D341Med (cell line): ENCODE measurements at regions not wholly inside any gene's neighbourhood (a gene's known extent, or its start where the extent isn't known, plus 50 kb on each side); places are given as distances from the start of the nearest gene placed in this dataset.
"Not testable (repeated sequence)": the region's sequence is repeated elsewhere in the genome, so short reads cannot be mapped to it uniquely, and the experiment has no call there.

Experiments used
- DNase-seq: peaks from one replicate; pipeline ENCODE4 v3.0.0; 2012; ENCODE audit warnings: low spot score

DNA sequence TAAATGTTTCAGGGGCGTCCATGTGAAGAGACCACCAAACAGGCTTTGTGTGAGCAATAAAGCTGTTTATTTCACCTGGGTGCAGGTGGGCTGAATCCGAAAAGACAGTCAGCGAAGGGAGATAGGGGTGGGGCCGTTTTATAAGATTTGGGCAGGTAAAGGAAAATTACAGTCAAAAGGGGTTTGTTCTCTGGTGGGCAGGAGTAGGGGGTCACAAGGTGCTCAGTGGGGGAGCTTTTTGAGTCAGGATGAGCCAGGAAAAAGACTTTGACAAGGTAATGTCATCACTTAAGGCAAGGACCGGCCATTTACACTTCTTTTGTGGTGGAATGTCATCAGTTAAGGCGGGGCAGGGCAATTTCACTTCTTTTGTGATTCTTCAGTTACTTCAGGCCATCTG lies 542.4 kb upstream of the BOD1L1 start:
- not testable (repeated sequence) for DNase-seq

GRCh38 chr4:14176613-14177012 lies 549.1 kb upstream of the BOD1L1 start:
- no peak for DNase-seq

DNA sequence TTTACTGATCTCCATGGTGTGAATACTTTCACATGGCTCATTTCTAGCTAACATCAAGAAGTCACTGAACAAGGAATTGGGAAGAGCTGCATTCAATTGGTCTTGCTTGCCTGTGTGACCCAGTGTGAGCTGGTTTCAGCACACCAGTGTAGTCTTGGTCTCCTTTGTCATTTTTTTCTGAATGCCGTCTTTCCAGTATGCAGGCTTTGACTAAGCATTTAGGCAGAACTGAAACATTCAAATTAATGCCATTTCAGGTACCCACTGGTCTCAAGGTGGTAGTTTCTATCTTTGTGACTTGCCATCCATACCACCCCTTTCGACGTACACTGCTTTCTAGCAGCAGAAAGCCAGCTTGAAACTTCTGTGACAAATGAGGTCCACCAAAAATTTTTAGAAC lies 550.5 kb upstream of the BOD1L1 start:
- DNase-seq: no peak

DNA sequence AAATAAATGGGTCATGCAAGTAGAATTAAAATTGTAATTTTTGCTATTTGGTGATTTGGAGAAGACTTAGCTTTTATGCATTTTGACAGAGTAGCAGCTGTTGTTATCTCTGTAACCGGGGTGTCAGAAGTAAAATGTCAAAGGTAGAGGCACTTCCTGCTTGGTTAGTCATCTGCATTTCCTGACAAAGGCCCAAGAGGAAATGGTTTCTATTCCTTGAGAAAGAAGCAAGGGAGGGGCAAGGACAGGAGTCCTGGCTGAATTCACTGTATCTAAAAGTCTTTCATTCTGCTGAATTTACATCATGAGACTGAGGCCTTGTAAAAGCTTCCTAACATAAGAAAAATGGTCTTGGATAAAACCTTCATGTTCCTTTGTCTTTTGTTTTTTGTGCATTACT lies 550.9 kb upstream of the BOD1L1 start:
- DNase-seq: no peak

DNA sequence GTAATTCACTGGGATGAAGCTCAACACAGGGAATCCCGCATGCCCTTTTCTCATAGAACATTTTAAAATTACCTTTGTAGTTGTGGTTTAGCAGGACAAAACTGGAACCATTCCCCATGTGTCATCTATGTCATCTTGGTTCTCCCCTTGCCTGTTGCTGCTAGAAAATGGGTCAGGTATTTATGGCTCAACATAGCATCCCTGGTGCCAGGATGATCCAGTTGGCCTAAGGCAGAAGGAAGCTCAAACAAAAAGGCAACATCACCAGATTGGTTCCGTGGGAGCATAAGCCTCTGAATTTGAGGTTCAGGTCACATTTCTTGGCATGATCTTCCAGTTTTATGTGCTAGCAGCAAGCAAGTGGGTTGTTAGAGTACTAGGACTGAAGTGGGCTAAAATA lies 552.6 kb upstream of the BOD1L1 start:
- no peak for DNase-seq

DNA sequence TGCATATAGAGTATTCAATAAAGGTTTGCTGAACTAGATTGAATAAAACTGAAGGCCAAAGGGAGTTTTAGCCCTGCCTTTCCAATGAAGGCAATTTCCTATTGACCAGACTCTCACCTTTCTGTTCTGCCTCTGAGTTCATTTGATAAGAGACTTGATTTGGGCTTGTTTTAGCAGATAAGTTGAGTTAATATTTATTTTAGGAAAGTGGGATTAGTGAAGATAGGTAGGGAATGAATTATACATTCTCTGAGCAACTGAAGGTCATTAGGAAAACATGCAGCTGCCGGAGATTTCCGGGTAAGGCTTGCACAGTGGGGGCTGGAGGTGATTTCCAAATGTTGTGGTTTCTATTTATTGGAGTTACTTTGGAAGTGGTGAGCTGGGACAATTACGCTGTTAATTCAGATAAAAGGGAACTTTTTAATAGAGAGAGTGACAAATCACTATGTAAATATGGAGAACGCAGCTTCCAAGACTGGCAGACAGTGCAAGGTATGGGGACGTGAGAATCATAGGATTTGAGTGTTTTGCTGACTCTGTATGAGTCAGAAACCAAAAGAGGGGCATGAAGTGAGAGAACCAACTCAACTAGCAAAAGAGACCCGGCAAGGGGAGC lies 553.6 kb upstream of the BOD1L1 start:
- no peak for DNase-seq

DNA sequence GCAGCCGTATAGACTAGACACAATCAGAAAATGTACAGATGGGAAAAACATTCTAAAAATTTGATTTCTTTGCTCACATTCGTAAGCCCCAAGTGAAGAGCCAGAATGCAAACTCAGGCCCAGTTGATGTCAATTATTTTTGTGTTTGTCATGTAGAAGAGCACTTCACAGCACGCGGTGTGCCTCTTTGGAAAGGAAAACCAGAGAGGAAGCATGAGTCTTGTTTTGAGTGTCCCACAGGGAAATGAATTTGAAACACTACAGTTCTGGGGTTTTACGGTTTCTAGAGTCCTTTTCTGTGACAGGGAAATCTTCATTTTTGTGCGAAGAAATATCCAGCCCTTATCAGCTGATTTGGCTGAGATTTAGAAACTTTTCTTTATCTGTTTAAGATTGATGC lies 554.6 kb upstream of the BOD1L1 start:
- DNase-seq: no peak

DNA sequence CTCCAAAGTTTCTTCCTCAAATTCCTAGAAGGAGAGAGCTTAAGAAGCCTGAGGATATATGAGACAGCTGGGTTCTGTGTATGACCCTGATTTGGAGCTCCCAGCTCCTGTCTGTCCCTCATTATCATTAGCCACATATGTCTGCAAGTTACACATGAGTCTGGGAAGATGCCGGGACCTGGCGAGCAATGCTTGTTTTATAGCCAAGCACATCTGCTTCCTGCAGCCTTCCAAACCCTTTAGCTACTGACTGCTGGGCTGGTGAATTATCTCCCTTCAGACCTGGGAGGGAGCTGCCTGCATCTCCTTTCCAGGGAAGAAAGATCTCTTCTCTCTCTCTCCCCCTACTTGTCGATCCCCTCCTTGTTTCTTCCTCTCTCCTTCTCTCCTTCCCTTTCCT lies 556.7 kb upstream of the BOD1L1 start:
- DNase-seq: no peak

- no peak for DNase-seq
Observed at GRCh38 chr4:14184767-14185166, 557.2 kb upstream of the BOD1L1 start.

DNA sequence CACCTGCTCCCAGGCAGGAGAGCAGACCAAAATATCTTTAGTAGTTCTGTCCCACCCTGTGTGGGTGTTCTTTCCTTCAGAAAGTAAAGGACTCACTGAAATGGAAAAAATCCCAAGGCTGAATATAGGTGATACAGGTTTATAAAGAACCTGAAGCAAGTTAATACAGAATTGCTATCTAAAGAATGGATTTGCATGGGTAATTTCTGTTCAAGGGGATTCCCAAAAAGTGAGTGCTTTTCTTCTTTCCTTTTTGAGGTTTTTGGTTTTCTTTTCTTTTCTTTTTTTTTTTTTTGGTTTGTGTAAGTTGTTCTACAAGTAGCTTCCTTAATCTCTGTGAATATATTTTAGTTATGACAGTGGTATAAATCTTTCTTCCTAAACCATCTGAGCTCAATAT lies 560.7 kb upstream of the BOD1L1 start:
- no peak for DNase-seq

DNA sequence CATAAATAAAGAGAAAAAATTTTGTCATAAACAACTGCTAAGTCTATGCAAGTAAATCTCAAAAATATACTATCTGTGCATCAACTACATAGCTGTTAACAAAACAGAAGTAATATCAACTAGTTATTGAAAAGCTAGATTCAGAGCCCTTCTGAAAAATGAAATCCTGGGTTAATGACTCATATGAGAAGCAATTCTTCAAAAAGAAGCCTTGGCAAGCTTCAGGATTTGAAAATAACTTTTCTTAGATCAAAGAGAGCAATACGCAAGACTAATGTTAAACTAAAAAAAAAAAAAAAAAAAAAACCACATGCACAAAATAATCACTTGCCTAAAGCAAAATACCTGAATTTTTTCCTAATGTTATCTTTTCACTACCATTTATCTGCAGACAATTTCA lies 566.1 kb upstream of the BOD1L1 start:
- DNase-seq: no peak

GRCh38 chr4:14196131-14196530 lies 568.6 kb upstream of the BOD1L1 start:
- DNase-seq: no peak

- DNase-seq: no peak
Observed at GRCh38 chr4:14215116-14215770, 587.7 kb upstream of the BOD1L1 start.

GRCh38 chr4:14217401-14217800 lies 589.9 kb upstream of the BOD1L1 start:
- no peak for DNase-seq

DNA sequence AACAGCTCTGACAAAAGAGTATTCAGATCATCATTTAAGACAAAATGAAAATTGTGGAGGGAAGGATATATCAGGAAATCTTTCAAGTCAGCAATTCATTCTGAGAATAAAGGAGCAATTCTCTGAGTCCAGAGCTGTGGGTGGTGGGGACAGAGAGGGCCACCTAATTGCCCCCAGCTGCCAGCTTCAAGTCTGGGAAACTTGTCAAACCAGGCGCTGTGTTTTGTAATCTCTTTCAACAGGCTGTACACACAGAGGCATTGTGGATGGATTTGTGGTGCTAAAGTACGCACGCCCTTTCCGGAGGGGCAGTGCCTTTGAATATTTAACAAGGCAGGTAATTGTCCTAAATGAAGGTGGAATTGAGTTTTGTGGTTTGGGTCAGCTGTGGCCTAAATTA lies 591.1 kb upstream of the BOD1L1 start:
- DNase-seq: no peak

- no peak for DNase-seq
Observed at GRCh38 chr4:14221176-14221575, 593.7 kb upstream of the BOD1L1 start.

DNA sequence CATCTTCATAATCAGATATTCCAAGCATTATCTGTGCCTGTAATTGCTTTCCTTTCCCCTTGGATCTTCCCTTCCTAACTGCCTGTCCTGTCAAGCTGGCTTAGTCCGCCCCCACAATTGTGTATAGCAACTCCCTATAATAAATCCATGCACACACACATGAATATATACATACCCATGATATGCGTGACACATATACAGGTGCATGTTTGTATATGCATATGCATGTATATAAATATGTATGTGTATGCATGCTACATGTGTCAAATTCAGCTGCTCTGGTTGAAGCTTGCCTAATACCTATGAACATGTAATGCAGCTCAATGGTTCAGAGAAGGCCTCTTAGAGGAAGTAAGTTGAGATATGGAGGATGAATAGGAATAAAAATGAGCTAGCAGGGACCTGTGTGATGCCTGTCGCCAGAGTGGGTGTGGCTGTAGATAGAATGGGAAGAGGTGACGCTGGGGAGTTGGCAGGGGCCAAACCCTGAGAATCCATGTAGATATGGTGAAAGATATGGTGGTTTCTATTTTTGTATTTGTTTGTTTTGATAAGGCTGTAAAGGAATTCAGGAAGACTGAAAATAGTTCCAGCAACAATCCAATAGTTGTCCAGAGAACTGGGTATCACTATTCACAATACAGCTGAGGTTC lies 595.0 kb upstream of the BOD1L1 start:
- DNase-seq: no peak

DNA sequence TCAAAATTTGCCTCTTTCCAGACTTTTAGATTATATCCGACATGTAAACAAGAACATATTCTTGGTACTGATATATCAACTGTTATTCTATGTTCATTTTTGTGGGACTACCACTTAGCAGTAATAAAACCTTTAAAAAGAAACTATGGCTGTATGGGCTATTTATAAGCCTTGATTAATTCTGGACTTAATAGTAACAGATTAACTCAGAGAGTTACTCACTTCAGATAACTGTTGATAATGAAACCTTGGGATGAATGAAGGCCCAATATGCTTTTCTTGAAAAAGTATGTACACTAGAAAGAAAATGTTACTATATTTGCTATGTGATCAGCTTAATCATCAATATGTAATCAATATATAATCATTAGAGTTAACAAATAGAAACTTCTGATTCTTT lies 595.9 kb upstream of the BOD1L1 start:
- DNase-seq: no peak

- no peak for DNase-seq
Observed at GRCh38 chr4:14225688-14226207, 598.2 kb upstream of the BOD1L1 start.

DNA sequence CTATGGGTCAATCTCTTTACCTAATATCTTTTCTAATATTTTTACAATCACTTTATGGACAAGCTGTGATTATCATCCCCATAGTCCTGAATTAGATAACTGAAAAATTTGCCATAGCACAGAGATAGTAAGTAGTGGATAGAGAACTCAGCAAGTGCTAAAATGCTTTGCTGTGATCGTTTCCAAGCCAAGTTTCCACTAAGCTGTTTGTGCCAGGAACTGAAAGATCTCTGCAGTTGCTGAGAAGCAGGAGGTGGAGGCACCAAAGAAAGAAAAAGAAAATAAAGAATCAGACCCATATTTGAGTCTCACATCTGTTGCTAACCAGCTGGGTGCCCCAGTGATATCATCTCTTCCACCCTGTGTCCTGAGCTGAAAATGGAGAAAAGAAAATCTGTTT lies 605.6 kb upstream of the BOD1L1 start:
- no peak for DNase-seq

- DNase-seq: no peak
Observed at GRCh38 chr4:14234307-14234706, 606.8 kb upstream of the BOD1L1 start.

DNA sequence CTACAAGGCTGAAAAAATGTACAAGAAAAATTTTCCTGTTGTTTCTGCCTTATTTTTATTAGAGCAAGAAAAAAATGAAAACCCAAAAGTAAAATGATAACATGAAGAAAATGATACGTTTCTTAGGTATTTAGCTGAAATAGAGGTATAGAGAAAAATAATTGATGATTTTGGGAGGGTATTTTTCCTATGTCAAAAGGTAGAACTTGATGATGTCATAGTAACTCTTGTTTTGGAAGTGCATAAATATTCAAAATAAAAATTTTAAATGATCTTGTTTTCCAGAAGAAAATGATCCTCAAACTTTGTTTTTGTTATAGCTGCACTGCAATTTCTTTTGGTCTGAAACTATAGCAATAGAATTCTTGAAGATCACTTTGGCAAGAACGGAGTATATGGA lies 608.8 kb upstream of the BOD1L1 start:
- DNase-seq: no peak

DNA sequence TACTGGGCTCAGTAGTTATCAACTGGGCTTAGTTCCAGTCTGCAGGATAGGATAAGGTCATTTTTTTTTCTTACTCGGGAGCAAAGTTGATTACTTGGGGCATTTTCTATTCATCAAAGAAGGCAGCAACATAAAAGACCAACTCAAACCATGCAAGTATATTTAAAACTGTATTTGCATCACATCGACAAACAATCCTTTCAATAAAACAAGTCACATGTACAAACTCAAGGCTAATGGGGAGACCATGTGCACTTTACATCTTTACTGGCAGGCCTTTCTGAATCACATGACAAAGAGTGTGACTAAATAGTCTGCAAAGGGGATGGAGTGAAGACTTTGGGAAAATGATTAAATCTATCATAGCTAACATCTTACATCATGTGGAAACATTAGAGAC lies 610.4 kb upstream of the BOD1L1 start:
- no peak for DNase-seq

- no peak for DNase-seq
Observed at GRCh38 chr4:14241574-14241973, 614.0 kb upstream of the BOD1L1 start.
